Dermis microvascular lymphatic vessel endothelial cell (primary cell): ENCODE measurements at regions not wholly inside any gene's neighbourhood (a gene's known extent, or its start where the extent isn't known, plus 50 kb on each side); places are given as distances from the start of the nearest gene placed in this dataset.
A peak's percentile ranks its signal among the peaks of the same experiment; 100 is the strongest.

Experiments
- DNase-seq, 2 donors: peaks; one replicate each; pipeline versions ENCODE4 v3.0.0 to v3.0.0-alpha.2; 2010; ENCODE audit warnings: low read depth in 2 of 2

- DNase-seq, result no peak
Measured at GRCh38 chr3:146914409-146914808, 309.3 kb upstream of the PLSCR5 start.

- no peak for DNase-seq
Measured at GRCh38 chr3:146912241-146913015, 307.3 kb upstream of the PLSCR5 start.

- no peak for DNase-seq
Measured at GRCh38 chr3:146903927-146904326, 298.8 kb upstream of the PLSCR5 start.

GRCh38 chr3:146899171-146899570 lies 294.0 kb upstream of the PLSCR5 start:
- DNase-seq, result peak in 1 of 2 donors; percentile 64

- no peak for DNase-seq
Measured at GRCh38 chr3:146896711-146897110, 291.6 kb upstream of the PLSCR5 start.

GRCh38 chr3:146895026-146895749 lies 290.0 kb upstream of the PLSCR5 start:
- peak; percentile 9 to 49 for DNase-seq

GRCh38 chr3:146894406-146894805 lies 289.3 kb upstream of the PLSCR5 start:
- no peak for DNase-seq

- DNase-seq, result no peak
Measured at GRCh38 chr3:146892041-146892440, 286.9 kb upstream of the PLSCR5 start.

GRCh38 chr3:146889626-146890025 lies 284.5 kb upstream of the PLSCR5 start:
- no peak for DNase-seq

- no peak for DNase-seq
Measured at GRCh38 chr3:146888176-146888575, 283.0 kb upstream of the PLSCR5 start.

GRCh38 chr3:146884721-146885120 lies 279.6 kb upstream of the PLSCR5 start:
- DNase-seq, result no peak

GRCh38 chr3:146884296-146884695 lies 279.1 kb upstream of the PLSCR5 start:
- no peak for DNase-seq

GRCh38 chr3:146883288-146883687 lies 278.1 kb upstream of the PLSCR5 start:
- DNase-seq, result no peak

GRCh38 chr3:146881966-146882760 lies 277.0 kb upstream of the PLSCR5 start:
- DNase-seq, result no peak

GRCh38 chr3:146881356-146881755 lies 276.2 kb upstream of the PLSCR5 start:
- no peak for DNase-seq

GRCh38 chr3:146873748-146874147 lies 268.6 kb upstream of the PLSCR5 start:
- DNase-seq, result no peak

GRCh38 chr3:146865175-146865755 lies 260.1 kb upstream of the PLSCR5 start:
- no peak for DNase-seq

- DNase-seq, result no peak
Measured at GRCh38 chr3:146861262-146861661, 256.1 kb upstream of the PLSCR5 start.

- DNase-seq, result no peak
Measured at GRCh38 chr3:146854523-146854922, 249.4 kb upstream of the PLSCR5 start.

- no peak for DNase-seq
Measured at GRCh38 chr3:146851665-146852064, 246.5 kb upstream of the PLSCR5 start.

GRCh38 chr3:146845361-146845760 lies 240.2 kb upstream of the PLSCR5 start:
- no peak for DNase-seq

GRCh38 chr3:146843476-146843875 lies 238.3 kb upstream of the PLSCR5 start:
- no peak for DNase-seq
